GM12872 (cell line): ENCODE measurements at regions not wholly inside any gene's neighbourhood (a gene's known extent, or its start where the extent isn't known, plus 50 kb on each side); places are given as distances from the start of the nearest gene placed in this dataset.

Experiments used
- TF ChIP-seq, protein P1 (sequence below): IDR thresholded peaks from 3 replicates; pipeline ENCODE4 v1.5.1; 2011; ENCODE audit warnings: low read depth, mild to moderate bottlenecking, low read length, moderate library complexity; ENCODE audit not compliant: insufficient read depth

DNA sequence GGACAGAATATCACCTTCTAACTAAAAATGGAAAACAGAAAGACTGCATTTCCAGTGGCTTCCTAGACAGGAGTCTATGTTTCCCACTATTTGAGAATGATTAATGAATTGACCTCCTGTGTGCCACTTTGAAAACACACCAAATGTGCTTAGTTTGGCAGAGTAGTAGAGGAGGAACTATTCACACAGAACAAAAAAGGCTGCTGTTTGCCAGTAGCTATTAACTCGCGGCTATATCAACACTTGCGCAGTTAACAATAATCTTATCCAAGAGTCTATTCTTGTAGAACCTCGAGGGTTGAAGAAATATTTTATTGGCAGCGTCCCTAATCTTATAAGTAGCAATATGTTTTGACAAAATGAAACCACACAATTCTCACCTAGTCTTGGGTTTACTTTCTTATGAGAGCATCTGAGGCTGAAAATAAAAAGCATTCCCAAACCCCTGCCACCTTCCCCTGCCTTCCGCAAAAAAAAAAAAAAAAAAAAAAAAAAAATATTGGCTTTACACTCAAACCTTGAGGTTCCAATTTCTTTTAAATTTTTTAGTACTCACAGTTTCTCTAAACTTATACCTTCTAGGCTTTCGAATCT is 127.3 kb upstream of the FLRT2 start:
- TF ChIP-seq, protein P1, sequence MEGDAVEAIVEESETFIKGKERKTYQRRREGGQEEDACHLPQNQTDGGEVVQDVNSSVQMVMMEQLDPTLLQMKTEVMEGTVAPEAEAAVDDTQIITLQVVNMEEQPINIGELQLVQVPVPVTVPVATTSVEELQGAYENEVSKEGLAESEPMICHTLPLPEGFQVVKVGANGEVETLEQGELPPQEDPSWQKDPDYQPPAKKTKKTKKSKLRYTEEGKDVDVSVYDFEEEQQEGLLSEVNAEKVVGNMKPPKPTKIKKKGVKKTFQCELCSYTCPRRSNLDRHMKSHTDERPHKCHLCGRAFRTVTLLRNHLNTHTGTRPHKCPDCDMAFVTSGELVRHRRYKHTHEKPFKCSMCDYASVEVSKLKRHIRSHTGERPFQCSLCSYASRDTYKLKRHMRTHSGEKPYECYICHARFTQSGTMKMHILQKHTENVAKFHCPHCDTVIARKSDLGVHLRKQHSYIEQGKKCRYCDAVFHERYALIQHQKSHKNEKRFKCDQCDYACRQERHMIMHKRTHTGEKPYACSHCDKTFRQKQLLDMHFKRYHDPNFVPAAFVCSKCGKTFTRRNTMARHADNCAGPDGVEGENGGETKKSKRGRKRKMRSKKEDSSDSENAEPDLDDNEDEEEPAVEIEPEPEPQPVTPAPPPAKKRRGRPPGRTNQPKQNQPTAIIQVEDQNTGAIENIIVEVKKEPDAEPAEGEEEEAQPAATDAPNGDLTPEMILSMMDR: no peak

DNA sequence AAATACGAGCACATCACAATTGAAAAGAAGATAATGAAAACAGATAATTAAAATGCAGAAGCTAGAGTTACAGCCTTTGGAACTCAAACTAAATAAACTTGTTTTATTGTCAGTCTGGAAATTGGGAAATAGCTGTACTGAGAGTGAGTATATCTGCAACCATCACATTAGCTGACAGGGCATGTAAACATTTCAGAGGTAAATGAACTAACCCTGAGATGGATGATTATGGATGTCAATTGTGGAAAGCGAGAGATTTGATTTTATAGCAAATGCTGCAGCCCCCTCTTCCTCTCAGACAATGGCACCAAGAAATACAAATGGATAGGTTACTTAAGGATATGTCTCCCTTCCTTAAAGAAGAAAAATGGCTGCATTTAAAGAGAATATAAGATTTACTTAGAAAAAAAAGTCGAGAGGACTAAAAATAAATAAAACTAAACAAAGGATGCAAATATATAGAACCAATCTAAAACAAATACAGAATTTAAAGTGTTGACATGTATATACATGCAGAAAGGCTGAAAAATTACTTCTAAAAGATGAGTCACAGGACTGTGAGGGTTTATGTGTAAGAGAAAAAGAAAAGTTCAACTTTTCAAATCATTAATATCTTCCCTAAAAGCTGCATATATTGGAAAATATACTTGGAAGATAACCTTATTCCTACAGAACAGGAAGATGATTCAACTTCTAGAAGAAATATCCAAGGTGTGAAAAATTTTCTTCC is 120.3 kb upstream of the FLRT2 start:
- TF ChIP-seq, protein P1: no peak

DNA sequence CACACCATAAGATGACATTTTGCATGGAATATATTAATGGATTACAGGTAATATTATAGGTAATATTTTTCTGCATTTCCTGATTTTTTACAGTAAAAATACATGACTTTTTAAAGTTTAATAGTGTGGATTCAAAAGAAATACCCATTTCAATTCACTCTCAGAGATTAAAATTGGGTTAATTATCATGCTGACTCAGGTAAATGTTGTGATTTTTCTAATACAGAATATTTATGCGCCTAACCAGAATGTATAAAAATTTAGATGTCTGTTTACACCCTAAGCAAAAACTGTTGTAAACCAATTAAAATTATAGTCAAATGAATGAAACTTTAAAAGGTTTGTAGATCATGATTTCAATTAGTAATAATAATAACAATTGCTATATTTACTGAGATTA is 117.2 kb upstream of the FLRT2 start:
- TF ChIP-seq, protein P1: no peak

DNA sequence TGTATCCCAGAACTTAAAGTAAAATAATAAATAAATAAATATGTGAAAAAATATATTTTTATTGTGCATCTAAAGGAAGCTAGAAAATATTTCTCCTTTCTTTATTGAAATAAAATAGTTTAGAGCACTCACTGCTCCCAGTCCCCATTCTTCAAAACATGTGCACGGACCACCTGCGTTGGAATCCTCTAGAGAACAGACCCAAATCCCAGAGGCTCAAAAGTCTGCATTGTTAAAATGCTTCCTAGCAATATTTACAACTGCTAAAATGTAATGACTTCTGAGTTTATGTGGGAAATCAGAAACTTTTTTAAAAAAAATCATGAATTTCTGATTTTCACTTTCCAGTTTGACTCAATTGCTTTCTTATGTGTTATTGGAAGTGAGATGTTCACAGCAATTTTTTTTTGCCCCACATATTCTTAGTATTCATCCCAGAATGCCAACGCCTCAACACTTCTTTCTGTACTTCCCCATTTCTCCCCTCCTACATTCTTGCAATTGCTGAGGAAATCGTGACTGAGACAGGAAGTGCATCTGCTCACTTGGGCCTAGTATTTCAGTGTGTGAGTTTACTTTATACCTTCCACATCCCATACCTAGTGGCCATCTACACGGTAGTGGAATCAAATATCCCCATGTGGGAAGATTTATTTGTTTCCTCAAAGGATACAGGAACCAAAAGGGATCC is 116.0 kb upstream of the FLRT2 start:
- TF ChIP-seq, protein P1: no peak

DNA sequence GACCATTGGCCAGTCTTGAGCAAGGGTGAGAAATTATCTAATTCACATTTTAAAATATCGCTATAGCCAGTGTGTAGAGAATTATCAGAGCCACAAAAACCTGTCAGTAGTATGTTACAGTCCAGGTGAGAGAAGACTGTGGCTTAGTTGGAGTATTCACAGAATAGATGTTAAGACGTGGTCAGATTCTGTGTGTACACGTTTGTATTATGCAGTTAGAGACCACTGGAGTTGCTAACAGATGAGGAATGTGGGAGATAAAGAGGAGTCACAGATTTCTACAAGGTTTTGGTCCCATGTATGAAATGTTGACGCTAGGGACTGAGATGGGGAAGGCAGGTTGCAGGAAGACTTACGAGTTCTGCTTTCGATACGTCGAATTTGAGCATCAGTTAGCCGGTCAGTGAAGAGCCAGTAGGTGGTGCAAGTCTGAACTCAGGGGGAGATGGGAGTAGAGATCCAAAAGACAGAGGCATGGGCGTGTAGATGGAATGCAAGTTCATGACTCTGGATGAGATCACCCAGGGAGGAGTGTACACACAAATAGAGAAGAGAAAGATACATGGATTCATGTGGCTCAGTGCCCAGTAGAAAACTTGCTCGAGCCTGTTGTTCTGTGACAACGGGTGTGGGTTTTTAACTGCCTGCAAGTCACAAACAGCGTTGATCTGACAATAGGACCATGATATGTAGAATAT is 114.8 kb upstream of the FLRT2 start:
- TF ChIP-seq, protein P1: no peak

DNA sequence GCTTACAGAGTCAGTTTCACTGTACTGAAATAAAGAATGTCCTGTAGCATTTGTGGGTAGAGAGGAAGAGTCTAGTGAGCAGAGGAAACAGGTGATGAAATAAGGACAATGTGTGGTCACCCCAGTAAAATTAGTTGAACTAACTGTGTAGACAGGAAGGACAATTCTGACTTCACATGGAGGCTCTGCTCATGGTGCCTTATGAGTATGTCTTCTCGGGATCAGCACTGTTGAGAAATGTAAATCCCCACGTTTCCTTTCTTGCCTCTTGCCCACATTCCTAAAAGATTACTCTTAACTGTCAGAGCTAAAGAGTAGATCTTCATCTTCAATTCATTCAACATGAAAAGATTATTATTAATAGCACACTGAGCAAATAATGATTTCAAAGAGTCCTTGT is 113.2 kb upstream of the FLRT2 start:
- TF ChIP-seq, protein P1: no peak

DNA sequence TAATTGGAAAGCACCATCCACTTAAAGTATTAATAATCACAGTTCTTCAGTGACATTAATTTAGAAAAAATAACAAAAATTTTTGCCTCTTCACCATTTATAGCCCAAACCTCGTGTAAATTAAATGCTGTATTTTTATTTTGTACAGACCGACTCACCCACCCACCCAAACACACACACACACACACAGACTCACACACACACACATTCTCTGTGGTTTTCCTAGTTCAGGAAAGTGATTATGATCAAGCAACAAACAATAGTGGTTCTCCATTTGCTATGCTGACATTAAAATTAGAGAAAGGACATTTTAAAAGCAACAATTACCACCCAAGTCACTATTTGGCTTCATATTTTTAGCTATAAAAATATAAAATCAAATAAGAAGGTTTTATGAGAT is 112.5 kb upstream of the FLRT2 start:
- TF ChIP-seq, protein P1: no peak
